NCI-H446 (cell line): ENCODE measurements at regions not wholly inside any gene's neighbourhood (a gene's known extent, or its start where the extent isn't known, plus 50 kb on each side); places are given as distances from the start of the nearest gene placed in this dataset.
"Not testable (repeated sequence)": the region's sequence is repeated elsewhere in the genome, so short reads cannot be mapped to it uniquely, and the experiment has no call there.

Experiments
- DNase-seq, 2 experiments: peaks; one replicate each; lab custom pipeline; 2025; lab: John Stamatoyannopoulos, UW

DNA sequence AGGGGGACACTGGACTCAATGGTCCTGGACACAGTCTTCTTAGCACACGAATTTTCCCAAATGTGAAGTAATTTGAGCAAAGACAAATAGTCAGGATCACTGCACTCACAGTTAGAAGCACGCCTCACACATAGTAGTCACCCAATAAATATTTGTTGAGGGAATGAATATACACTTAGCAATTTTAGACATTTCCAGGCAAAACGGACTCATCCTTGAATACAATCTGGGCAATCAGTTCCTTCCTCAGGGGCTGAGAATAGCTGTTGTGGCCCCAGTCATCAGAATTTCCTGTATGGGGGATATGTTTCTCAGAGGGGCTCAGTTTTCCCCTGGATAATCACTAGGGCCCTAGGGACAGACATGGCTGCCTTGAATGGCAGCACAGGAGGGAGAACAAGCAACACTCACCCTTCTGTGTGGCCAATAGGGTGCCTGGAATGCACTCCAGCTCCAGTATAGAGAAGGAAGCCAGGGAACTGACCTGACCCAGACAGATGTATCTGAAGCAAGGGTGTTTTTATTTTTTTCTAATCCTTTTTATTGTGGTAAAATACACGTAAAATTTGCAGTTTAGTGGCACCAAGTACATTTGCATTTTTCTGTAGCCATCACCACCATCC, 282.7 kb upstream of the ZNF32 start:
- DNase-seq, result no peak

DNA sequence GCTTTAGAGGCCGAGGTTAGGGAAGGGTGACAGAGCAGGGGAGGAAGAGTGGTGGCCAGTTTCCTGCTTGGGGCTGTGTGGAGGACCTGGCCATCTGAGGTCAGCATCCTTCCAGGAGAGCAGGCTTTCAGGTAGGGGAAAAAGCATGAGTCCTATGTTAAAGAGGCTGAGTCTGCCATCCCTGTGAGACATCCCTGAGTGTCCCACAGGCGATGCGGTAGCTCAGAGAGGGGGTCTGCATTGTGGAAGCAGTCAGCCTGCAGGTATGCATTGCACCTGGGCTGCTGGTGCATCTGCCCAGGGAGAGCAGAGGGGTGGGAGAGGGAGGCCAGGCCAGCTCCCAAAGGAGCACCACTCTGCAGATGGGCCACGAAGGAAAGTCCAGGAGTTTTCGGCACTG, 282.1 kb upstream of the ZNF32 start:
- DNase-seq, result no peak

DNA sequence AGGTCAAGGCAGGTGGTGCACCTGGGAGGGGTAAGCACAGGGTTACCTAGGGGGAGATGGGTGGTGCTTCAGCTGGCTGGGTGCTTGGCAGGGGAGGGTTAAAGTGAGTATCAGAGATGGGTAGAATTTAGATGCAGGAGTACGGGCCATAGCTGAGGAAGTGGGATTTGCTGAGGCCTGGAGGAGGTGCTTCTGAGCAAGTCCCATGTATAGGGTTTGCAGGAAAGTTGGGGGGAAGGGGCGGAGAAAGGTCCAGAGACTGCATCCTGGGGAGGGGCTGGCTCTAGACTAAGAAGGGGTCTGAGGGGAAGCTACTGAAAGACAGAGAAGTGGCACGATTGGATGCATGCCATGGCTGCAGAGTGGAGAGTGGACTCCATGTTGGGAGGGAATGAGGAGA, 281.6 kb upstream of the ZNF32 start:
- DNase-seq, result no peak

DNA sequence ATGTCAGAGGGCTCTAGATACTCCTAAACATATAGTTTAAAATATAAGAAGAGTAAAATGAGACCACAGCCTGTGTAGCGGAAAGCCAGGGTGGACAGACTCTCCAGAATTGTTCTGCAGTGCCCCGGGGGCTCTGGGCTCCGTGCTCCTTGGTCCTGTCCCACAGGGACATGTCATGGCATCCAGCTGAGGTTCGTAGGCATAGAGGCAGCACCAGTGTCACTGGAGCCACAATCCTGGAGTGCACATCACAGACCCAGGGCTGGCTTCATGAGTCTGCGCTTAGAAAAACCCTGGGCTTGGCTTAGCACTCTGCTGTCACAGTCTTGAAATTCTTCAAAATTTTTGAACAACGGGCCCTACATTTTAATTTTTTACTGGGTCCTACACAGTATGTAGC, 280.4 kb upstream of the ZNF32 start:
- no peak for DNase-seq

DNA sequence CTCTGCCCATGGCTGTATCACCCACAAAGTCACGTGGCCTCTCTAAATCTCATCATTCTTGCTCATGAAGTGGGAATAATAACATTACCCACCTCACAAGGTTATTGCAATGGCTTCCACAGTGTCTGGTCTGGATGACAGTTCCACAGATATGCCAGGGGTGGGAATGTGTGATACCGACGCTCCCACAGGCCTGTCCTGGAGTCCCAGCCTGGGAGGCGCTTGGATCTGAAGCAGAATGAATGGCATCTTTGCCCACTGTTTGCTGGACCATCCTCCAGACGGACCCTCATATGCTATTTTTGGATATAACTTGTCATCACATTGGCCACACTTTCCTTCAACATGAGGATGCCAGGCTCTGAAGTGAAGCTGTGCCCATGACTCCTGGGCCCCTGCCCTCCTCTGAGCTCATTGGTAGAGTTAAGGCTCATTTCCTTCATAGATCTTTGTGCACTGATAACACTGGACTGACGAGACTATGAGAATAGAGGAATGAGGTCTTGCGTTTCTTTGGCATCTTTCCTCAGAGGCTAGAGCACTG, 279.8 kb upstream of the ZNF32 start:
- DNase-seq, result no peak

DNA sequence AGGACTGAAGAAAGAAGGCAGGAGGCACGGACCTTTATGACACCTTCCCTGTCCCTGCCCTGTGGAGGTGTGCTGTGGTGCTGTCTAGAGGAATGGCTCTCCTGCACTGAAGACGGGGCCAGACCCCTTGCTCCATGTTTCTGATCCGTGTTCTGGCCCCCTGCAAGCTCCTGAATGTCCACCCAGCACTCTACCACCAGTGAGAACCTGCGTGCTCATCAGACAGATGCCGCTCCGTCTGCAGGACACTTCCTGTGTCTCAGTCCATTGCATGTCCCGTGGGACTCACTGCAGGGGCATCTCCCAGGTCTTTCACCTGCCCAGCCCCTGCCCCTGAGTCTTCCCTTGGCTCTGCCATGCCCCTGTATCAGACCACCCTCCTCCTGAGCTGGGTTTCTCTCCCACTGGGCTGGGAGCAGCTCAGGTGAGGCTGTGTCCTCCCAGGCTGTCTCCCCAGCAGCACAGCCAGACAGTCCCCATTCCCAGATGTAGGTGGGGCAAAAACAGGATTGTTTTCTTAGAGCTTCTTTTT, 278.3 kb upstream of the ZNF32 start:
- DNase-seq, result no peak

DNA sequence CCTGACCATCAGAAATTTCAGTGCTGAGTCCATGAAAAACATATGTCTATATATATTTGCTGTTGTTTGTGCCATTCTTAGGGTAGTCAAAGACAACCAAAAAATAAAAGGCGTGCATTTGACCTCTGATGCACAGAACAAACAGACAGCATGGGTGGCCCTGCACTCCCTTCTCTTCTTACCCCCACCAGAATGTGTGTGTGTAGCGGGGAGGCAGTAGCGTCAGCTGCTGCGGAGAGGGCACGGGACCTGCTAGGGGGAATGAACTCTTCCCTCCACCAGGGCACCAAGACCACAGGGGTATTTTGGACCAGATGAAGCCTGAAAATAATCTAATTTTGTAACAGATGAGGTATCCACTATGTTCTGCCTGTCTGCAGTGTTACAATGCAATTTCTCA, 277.7 kb upstream of the ZNF32 start:
- no peak for DNase-seq

DNA sequence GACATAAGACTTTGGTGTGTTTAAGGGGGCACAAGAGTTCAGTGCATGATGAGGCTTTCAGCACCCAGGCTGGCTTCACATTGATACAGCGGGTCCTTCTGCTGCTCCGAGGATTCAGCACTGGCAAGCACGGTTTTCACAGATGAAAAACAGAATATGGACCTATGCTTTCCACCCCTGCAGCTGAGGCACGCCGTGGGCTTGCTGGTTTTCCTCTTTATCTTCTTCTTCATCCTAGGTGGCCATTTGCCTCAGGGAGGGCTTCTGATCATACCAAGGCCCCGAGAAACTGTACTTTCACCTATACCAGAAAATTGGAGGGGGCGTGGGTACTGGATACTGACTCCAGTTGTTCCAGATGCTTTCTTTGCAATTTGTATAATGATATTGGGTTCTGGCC, 277.1 kb upstream of the ZNF32 start:
- no peak for DNase-seq

DNA sequence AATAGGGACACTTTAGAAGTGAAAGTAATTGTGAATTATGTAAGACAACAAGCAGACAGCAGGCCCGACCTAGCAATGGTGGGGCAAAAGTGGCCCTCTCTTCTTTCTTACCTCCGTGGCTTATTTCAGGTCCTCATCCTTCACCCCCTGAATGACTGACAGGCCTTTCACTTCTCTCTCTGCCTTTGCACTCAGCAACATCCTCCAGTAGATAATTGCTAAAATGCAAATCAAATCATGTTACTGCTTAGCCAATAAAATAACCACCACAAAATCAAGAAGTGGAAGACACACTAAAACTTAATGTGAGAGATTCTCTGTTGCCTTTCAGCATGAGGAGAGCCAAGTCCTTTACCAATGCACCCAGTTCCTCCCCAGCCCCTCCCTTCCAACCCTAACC, 274.6 kb upstream of the ZNF32 start:
- DNase-seq, result no peak

DNA sequence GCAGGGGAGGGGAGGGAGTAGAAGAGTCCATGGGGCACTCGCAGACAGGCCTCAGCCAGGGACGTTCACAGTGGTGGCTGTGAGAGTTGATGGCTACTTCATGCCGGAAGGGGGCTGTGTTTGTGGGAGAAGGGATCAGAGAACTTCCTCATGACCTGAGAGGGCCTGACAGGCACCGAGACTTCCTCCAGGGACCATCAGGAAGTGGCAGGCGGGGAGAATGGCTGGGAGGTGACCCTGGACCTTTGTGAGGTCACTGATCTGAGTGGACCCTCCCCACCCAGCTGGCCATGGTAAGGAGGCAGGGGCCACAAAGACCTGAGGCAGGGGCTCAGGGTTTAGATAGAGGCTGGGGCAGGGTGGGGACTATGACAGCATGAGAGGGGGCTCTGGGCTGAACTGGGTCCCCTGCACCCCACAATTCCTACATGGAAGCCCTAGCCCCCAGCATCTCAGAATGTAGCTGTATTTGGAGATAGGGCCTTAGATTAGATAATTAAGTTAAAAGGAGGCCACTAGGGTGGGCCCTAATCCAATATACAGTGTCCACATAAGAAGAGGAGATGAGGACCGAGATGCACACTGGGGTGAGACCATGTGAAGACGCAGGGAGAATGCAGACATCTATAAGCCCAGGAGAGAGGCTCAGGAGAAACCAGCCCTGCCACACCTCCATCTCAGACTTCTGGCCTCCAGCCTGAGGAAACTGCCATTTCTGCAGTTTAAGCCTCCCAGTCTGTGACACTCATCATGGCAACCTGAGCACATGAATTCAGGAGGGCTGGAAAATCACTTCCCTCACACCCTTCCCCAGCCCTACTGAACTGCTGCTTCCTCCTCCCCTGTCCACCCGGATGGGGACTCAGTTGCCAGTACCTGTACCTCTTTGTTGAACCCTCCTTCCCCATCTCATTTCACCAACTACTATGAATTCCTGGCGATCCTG, 273.9 kb upstream of the ZNF32 start:
- no peak for DNase-seq

DNA sequence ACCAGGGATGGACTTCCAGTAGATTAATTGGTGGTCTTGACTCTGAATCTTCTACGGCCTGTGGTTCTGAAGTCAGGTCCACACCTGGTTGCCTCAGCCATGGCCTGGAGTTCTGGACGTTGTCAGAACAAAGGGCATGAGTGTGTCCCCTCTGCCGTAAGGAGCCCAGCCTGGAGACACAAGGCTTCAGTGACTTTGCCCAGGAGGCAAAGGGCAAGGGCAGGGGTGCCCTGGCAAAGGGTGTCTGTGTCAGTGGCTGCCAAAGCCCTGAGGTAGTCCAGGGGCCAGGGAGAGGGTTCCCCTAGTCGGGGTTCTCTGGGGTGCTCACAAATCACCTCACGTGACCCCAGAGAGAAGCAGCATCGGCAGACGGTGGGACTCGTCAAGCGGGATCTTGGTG, 273.2 kb upstream of the ZNF32 start:
- no peak for DNase-seq

DNA sequence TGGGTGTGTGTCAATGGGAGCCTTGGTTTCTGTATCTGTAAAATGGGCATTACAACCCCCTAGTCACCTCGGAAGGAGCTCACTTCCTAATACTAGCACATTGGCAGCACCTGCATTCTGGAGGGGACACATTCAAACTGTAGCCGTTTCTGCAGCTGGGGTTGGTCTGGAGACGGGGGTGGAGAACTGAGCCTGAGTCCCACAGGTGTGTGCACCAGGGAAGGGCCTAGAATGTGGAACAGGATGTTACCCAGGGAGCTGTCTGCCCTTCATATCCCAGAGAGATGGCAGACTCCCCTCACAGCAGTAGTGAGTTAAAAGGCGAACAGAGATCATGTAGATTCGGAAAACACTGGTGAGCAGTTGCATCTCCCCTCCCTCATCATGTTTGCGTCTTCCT, 272.8 kb upstream of the ZNF32 start:
- DNase-seq, result no peak

DNA sequence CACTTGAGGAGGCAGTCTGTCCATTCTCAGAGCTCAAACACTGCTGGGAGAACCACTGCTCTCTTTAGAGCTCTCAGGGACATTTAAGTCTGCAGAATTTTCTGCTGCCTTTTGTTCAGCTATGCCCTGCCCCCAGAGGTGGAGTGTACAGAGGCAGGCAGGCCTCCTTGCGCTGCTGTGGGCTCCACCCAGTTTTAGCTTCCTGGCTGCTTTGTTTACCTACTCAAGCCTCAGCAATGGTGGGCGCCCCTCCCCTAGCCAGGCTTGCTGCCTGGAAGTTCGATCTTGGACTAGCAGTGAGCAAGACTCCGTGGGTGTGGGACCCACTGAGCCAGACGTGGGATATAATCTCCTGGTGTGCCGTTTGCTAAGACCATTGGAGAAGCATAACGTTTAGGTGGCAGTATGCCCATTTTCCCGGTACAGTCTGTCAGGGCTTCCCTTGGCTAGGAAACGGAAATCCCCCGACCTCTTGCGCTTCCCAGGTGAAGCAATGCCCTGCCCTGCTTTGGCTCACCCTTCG, 271.6 kb upstream of the ZNF32 start:
- DNase-seq, result not testable (repeated sequence)

DNA sequence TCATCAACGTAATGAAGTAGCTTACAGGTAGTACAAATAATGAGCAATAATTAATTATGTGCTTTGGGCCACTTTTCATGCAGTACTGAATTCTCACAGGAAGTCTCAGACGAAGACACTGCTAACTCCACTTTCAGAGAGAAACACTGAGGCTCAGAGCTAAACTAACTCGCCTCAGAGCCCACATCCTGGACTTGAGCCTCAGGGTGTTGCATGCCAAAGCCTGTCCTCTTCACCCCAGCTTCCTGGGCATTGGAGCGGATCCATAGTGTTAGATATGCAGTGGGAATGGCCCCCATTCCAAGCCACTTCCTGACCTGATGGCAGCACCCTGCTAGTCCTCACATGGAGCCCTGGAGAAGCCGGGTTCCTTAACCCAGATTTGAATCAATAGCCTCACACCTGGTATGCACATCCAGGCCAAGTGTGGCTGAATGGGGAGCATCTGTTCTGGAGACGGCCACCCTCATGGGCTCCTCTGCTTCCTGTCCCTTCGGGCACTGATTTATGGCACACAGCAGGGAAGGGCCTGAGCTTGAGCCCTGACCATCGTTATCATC, 265.1 kb upstream of the ZNF32 start:
- DNase-seq, result no peak

DNA sequence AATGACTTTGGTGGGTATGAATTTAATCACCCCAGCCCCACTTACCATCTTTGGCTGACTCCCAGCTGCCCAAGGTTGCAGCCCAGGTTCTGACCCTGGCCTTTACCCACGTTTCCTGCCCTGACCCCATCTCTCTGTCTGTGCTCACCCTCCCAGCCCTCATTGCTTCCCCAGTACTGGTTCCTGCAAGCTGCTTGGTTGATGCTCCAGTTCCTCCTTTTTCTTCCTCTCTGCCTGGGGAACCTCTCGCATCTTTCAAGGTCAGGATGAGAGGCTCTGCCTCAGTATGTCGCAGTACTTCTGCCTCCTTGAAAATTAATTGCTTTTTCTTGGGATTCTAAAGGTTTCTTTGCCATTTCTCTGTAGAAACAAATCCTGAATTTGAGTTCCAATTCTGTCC, 263.8 kb upstream of the ZNF32 start:
- DNase-seq, result no peak

DNA sequence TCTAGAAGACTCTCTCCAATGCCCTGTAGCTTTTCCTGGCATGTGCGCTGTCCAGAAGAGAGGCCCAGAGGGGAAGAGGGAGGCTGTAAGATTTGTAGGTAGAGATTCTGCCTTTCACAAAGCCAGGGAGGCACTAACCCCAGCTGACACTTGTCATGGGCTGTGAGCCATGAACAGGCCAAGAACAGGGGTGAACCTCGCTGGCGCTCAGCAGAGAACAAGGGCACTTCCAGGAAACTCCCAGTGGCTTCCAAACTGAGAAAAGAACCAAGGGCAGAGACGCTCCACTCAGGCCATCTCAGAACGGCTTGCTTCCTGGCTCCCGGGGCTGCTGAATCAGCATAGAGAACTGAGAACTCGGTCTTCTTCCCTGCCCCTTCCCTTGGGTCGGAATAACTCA, 257.8 kb upstream of the ZNF32 start:
- no peak for DNase-seq

DNA sequence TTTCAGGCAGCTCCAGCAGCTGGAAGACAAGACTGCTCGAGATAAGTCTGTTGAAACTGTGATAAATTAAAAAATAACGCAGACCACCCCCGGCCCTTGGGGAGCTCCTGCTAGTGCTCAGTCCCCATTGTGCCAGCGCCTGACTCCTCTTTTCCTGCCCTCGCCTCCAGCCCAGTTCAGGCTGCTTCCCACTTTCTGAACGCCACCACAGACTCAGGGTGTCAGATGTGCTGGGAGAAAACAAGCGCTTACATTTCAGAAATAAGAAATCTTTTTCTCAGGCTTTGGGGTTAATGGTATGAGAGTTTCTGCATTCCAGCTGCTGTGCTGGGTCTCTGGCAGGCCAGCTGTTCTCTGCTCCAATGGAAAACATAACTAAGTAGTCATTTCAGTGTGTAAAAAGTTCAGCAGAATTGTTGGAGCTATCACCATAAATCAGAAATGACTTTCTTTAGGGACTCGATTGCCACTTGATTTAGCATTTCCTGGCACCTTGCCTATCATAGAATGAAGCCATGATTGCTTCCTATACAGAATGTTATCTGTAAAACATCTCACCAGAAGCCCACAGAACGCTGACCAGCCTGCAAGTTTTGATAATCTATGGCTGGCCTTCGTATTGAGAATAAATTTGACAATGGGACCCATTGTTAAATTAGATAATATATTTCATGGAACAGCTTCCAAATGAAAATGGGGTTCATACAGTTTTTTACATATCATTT, 257.0 kb upstream of the ZNF32 start:
- DNase-seq, result no peak

DNA sequence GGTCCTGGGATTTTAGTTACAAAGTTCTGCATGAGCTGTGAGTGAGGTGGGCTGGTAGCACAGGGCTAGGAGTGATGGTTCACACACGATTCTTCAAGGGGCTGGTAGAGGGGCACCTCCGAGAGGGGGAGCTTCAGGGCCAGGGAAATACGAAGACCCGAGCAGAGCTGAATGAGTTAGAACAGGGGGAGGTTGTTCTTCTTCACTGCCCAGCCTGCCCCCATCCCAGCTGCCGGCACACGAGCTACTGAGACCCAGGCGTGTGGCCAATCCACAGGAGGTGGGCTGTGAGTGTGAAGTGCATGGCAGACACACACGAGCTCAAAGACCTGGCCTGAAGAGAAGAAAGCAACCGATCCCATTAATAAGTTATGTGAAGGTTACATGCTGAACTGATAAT, 256.2 kb upstream of the ZNF32 start:
- DNase-seq, result no peak

DNA sequence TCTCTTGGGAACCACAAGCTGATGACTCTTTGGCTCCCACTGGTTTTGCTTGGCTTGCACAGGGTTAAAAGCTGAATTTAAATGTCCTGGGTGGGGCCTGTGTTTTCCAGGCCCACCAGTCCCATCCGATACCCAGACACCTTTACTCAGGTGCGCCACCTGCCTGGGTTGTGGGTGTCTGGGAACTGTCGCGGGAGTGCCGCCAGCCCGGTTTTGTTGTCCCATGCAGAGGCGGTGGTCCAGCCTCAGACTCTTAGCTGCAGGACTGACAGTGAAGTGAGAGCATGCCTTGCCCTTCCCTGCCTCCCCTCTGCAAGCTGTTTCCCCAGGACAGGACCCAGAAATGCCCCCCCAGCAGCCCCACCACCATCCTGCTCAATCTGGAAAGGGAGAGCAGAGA, 255.6 kb upstream of the ZNF32 start:
- no peak for DNase-seq

DNA sequence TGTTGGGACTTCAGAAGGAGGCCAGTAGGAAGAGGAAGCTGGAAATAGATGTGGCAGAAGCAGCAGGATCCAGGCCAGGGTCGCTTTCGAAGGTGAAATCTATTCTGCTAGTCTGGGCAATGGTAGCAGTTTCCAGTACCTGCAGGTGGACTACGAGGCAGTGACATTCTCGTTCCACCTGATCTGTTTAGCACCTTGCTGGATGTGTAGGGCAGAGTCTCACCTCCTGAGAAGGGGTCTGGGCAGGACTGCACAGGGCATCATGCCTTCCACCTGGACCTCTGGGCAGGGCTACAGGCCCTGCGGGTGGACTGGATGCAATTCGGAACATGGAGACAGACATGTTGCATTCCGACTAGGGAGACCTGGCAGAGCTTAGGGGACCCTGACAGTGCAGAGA, 254.8 kb upstream of the ZNF32 start:
- no peak for DNase-seq

DNA sequence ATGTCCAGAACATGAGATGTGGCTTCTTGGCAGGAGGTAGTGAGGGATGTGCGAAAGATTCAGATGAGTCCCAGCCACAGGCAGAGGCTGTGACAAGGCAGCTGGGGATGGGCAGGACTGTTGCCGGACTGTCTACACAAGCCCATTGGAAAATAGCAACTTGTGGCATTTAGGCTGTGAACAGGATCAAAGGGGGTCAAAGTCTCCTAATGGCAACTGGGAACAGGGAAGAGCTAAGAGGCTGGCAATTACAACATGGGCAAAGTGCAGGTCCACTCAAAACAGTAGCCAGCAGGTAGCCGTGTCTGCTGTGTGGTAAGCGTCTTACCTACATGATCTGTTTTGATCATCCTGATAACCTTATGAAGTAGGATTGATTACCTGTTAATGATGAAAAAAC, 254.2 kb upstream of the ZNF32 start:
- no peak for DNase-seq
